Neural cell (in vitro differentiated cells): ENCODE measurements at regions not wholly inside any gene's neighbourhood (a gene's known extent, or its start where the extent isn't known, plus 50 kb on each side); places are given as distances from the start of the nearest gene placed in this dataset.

Source experiments
- H2AFZ ChIP-seq: fragments of 200-600, 300-800 bp; sonication (generic), shearing (Covaris generic); 2 replicates; pipeline ENCODE4 v1.6.0; 2014; ENCODE audit warnings: low read depth, mild to moderate bottlenecking, antibody characterized with exemption, low read length, moderate library complexity
- H3F3A ChIP-seq: fragments of 200-600 bp; shearing (Covaris generic); 2 replicates; pipeline ENCODE4 v1.6.1; 2016; ENCODE audit warnings: mild to moderate bottlenecking, moderate library complexity, mixed read lengths, antibody characterized with exemption, low read length; ENCODE audit not compliant: insufficient read depth, poor library complexity, severe bottlenecking
- H3K27ac ChIP-seq: fragments of 200-600, 300-800 bp; sonication (generic), shearing (Covaris generic); 2 replicates; pipeline ENCODE4 v1.5.1; 2014; ENCODE audit warnings: mild to moderate bottlenecking, low read length, moderate library complexity
- H3K27me3 ChIP-seq: fragments of 300-800, 200-600 bp; sonication (generic), shearing (Covaris generic); 2 replicates; pipeline ENCODE4 v1.6.0; 2014; ENCODE audit warnings: mild to moderate bottlenecking, low read depth, low read length, moderate library complexity; ENCODE audit not compliant: insufficient read depth
- H3K36me3 ChIP-seq: fragments of 300-800, 200-600 bp; sonication (generic), shearing (Covaris generic); 2 replicates; pipeline ENCODE4 v1.5.1; 2014; ENCODE audit warnings: mild to moderate bottlenecking, antibody characterized with exemption, low read length, moderate library complexity; ENCODE audit not compliant: insufficient read depth
- H3K4me2 ChIP-seq: fragments of 300-800, 200-600 bp; sonication (generic), shearing (Covaris generic); 2 replicates; pipeline ENCODE4 v1.6.0; 2014; ENCODE audit warnings: mild to moderate bottlenecking, low read length
- H3K4me3 ChIP-seq: fragments of 300-800, 200-600 bp; sonication (generic), shearing (Covaris generic); 2 replicates; pipeline ENCODE4 v1.5.1; 2014; ENCODE audit warnings: mild to moderate bottlenecking, low read length, moderate library complexity
- H3K79me2 ChIP-seq: fragments of 200-600 bp; shearing (Covaris generic); replicated peaks from 2 replicates; pipeline ENCODE4 v1.6.0; 2014; ENCODE audit warnings: mild to moderate bottlenecking, low read length, moderate library complexity; ENCODE audit not compliant: insufficient read depth
- H3K9ac ChIP-seq: fragments of 300-800, 200-600 bp; sonication (generic), shearing (Covaris generic); 2 replicates; pipeline ENCODE4 v1.6.1; 2016; ENCODE audit warnings: mild to moderate bottlenecking, low read length, mixed read lengths
- H3K9me2 ChIP-seq: fragments of 200-600 bp; shearing (Covaris generic); 2 replicates; pipeline ENCODE4 v1.6.1; 2016; ENCODE audit warnings: mild to moderate bottlenecking, low read length, mixed read lengths; ENCODE audit not compliant: insufficient read depth
- H3K9me3 ChIP-seq: fragments of 200-600, 300-800 bp; sonication (generic), shearing (Covaris generic); 2 replicates; pipeline ENCODE4 v1.6.1; 2016; ENCODE audit warnings: mild to moderate bottlenecking, mixed run types, low read length, moderate library complexity, mixed read lengths
- H4K20me1 ChIP-seq: fragments of 200-600 bp; shearing (Covaris generic); 2 replicates; pipeline ENCODE4 v1.6.1; 2016; ENCODE audit warnings: mild to moderate bottlenecking, mixed run types; ENCODE audit not compliant: insufficient read depth
- CTCF ChIP-seq: fragments of 450-650 bp; IDR thresholded peaks from 2 replicates; pipeline ENCODE4 v1.5.1; 2014; ENCODE audit warnings: antibody characterized with exemption, mild to moderate bottlenecking, moderate library complexity; ENCODE audit not compliant: poor library complexity, severe bottlenecking
- EP300 ChIP-seq: fragments of 450-650 bp; conservative IDR thresholded peaks from 2 replicates; pipeline ENCODE4 v1.6.1; 2014; ENCODE audit warnings: antibody characterized with exemption, mild to moderate bottlenecking, moderate library complexity; ENCODE audit not compliant: poor library complexity, severe bottlenecking
- EZH2 ChIP-seq: fragments of 200-600, 300-800 bp; shearing (Covaris generic), sonication (generic); IDR thresholded peaks from 2 replicates; pipeline ENCODE4 v1.6.1; 2014; ENCODE audit warnings: antibody characterized with exemption, low read length, borderline replicate concordance, mild to moderate bottlenecking; ENCODE audit not compliant: insufficient read depth, poor library complexity, severe bottlenecking
- MXI1 ChIP-seq: fragments of 450-650 bp; conservative IDR thresholded peaks from 2 replicates; pipeline ENCODE4 v1.6.1; 2014; ENCODE audit warnings: antibody characterized with exemption, mild to moderate bottlenecking; ENCODE audit not compliant: poor library complexity, severe bottlenecking
- POLR2AphosphoS5 ChIP-seq: IDR thresholded peaks from 2 replicates; pipeline ENCODE4 v1.6.1; 2012
- RAD21 ChIP-seq: fragments of 450-650 bp; conservative IDR thresholded peaks from 2 replicates; pipeline ENCODE4 v1.6.1; 2014; ENCODE audit warnings: antibody characterized with exemption, mild to moderate bottlenecking, moderate library complexity
- REST ChIP-seq: IDR thresholded peaks from 2 replicates; pipeline ENCODE4 v1.6.1; 2012; ENCODE audit warnings: borderline replicate concordance
- SMC3 ChIP-seq: fragments of 450-650 bp; conservative IDR thresholded peaks from 2 replicates; pipeline ENCODE4 v1.6.1; 2014; ENCODE audit warnings: antibody characterized with exemption, mild to moderate bottlenecking, moderate library complexity; ENCODE audit not compliant: poor library complexity
- TAF1 ChIP-seq: IDR thresholded peaks from 2 replicates; pipeline ENCODE4 v1.6.1; 2012; ENCODE audit warnings: low read depth

GRCh38 chr10:4718544-4718943, 107.5 kb upstream of the AKR1E2 start:
- H3F3A ChIP-seq: no peaks in the 10 kb centered on the region
- H3K4me2 ChIP-seq: no peak overlapping the region
- no peak for TF ChIP-seq CTCF
- TF ChIP-seq MXI1: no peak
- no peak for TF ChIP-seq REST
- TF ChIP-seq POLR2AphosphoS5: no peak
- no peak for TF ChIP-seq RAD21
- no peak for TF ChIP-seq SMC3
- TF ChIP-seq TAF1: no peak
- TF ChIP-seq EZH2: no peak
- no peak for TF ChIP-seq EP300
- H3K9me2 ChIP-seq: no peaks in the 10 kb centered on the region
- no peaks in the 10 kb centered on the region for H3K79me2 ChIP-seq
- H3K27ac ChIP-seq: no peak overlapping the region
- no peak overlapping the region for H2AFZ ChIP-seq
- no peaks in the 10 kb centered on the region for H4K20me1 ChIP-seq
- H3K36me3 ChIP-seq: no peaks in the 10 kb centered on the region
- no peaks in the 10 kb centered on the region for H3K9me3 ChIP-seq
- H3K27me3 ChIP-seq: no peaks in the 10 kb centered on the region
- no peak overlapping the region for H3K9ac ChIP-seq
- H3K4me3 ChIP-seq: no peak overlapping the region

- Histone ChIP-seq H3K9ac (no peak overlapping the region), H3K9me2 (no peaks in the 10 kb centered on the region), H2AFZ (no peak overlapping the region), H4K20me1 (no peaks in the 10 kb centered on the region), H3K79me2 (no peaks in the 10 kb centered on the region), H3F3A (no peaks in the 10 kb centered on the region), H3K4me3 (no peak overlapping the region), H3K36me3 (no peaks in the 10 kb centered on the region), H3K4me2 (no peak overlapping the region), H3K9me3 (no peaks in the 10 kb centered on the region), H3K27ac (no peak overlapping the region), H3K27me3 (no peaks in the 10 kb centered on the region)
- TF ChIP-seq POLR2AphosphoS5: no peak
Measured at GRCh38 chr10:4717670-4718069, 108.3 kb upstream of the AKR1E2 start.

- Histone ChIP-seq H3F3A (no peaks in the 10 kb centered on the region), H2AFZ (no peak overlapping the region), H3K9ac (no peak overlapping the region), H3K27me3 (no peaks in the 10 kb centered on the region), H3K9me3 (no peaks in the 10 kb centered on the region), H3K27ac (no peak overlapping the region), H3K4me2 (no peak overlapping the region), H3K4me3 (no peak overlapping the region), H3K36me3 (no peaks in the 10 kb centered on the region), H4K20me1 (no peaks in the 10 kb centered on the region), H3K79me2 (no peaks in the 10 kb centered on the region), H3K9me2 (no peaks in the 10 kb centered on the region)
- TF ChIP-seq MXI1 (no peak), POLR2AphosphoS5 (no peak), REST (no peak), RAD21 (no peak), EP300 (no peak), TAF1 (no peak), EZH2 (no peak), SMC3 (no peak), CTCF (no peak)
Measured at GRCh38 chr10:4710858-4711257, 115.1 kb upstream of the AKR1E2 start.
